HUES6 (cell line): ENCODE measurements at regions not wholly inside any gene's neighbourhood (a gene's known extent, or its start where the extent isn't known, plus 50 kb on each side); places are given as distances from the start of the nearest gene placed in this dataset.

Experiments used
- H3K27ac ChIP-seq: 2 replicates; pipeline ENCODE4 v1.7.0; 2013; ENCODE audit warnings: low read depth, mild to moderate bottlenecking, low read length, inconsistent platforms
- H3K27me3 ChIP-seq: 2 replicates; pipeline ENCODE4 v1.6.1; 2013; ENCODE audit warnings: low read length; ENCODE audit not compliant: control insufficient read depth, insufficient read depth
- H3K36me3 ChIP-seq: 2 replicates; pipeline ENCODE4 v1.6.1; 2013; ENCODE audit warnings: low read length; ENCODE audit not compliant: control insufficient read depth, insufficient read depth
- H3K4me1 ChIP-seq: 2 replicates; pipeline ENCODE4 v1.6.1; 2013; ENCODE audit warnings: low read length; ENCODE audit not compliant: control insufficient read depth, insufficient read depth
- H3K4me3 ChIP-seq: 2 replicates; pipeline ENCODE4 v1.5.1; 2013; ENCODE audit warnings: low read depth, low read length
- H3K9ac ChIP-seq: one replicate; pipeline ENCODE4 v1.6.1; 2013; ENCODE audit warnings: mild to moderate bottlenecking, low read length
- H3K9me3 ChIP-seq: 2 replicates; pipeline ENCODE4 v1.6.1; 2013; ENCODE audit warnings: low read depth, low read length; ENCODE audit not compliant: control insufficient read depth, insufficient read depth

- no peaks in the 10 kb centered on the region for H3K36me3 ChIP-seq
- H3K9ac ChIP-seq = no peak overlapping the region
- no peak overlapping the region for H3K27ac ChIP-seq
- H3K4me1 ChIP-seq = peaks cover 28% of the 10 kb centered on the region
- H3K4me3 ChIP-seq = no peak overlapping the region
- H3K27me3 ChIP-seq = no peaks in the 10 kb centered on the region
- no peaks in the 10 kb centered on the region for H3K9me3 ChIP-seq
These were observed 208.0 kb upstream of the MPDZ start for GRCh38 chr9:13487498-13487897.

- H3K9ac ChIP-seq = no peak overlapping the region
- H3K9me3 ChIP-seq = no peaks in the 10 kb centered on the region
- peaks cover 23% of the 10 kb centered on the region for H3K4me1 ChIP-seq
- no peaks in the 10 kb centered on the region for H3K36me3 ChIP-seq
- no peak overlapping the region for H3K27ac ChIP-seq
- no peak overlapping the region for H3K4me3 ChIP-seq
- no peaks in the 10 kb centered on the region for H3K27me3 ChIP-seq
These were observed 207.6 kb upstream of the MPDZ start for GRCh38 chr9:13487071-13487470.

GRCh38 chr9:13485068-13485596, 205.6 kb upstream of the MPDZ start:
- Histone ChIP-seq H3K27ac (no peak overlapping the region), H3K9me3 (no peaks in the 10 kb centered on the region), H3K36me3 (no peaks in the 10 kb centered on the region), H3K4me3 (no peak overlapping the region), H3K27me3 (no peaks in the 10 kb centered on the region), H3K9ac (no peak overlapping the region), H3K4me1 (peaks cover 10% of the 10 kb centered on the region; the same call in 1 of the 2 replicates)

- H3K27ac ChIP-seq = no peak overlapping the region
- H3K4me3 ChIP-seq = no peak overlapping the region
- no peaks in the 10 kb centered on the region for H3K27me3 ChIP-seq
- no peak overlapping the region for H3K9ac ChIP-seq
- H3K4me1 ChIP-seq = 0 out of 2 replicates have a peak, but pooled peaks cover 4% of the 10 kb centered on the region
- H3K9me3 ChIP-seq = no peaks in the 10 kb centered on the region
- H3K36me3 ChIP-seq = no peaks in the 10 kb centered on the region
These were observed 204.7 kb upstream of the MPDZ start for GRCh38 chr9:13484186-13484585.

- Histone ChIP-seq H3K4me1 (0 out of 2 replicates have a peak, but pooled peaks cover 4% of the 10 kb centered on the region), H3K36me3 (no peaks in the 10 kb centered on the region), H3K27me3 (no peaks in the 10 kb centered on the region), H3K9me3 (peaks cover under 1% of the 10 kb centered on the region; the same call in 1 of the 2 replicates), H3K9ac (no peak overlapping the region), H3K27ac (no peak overlapping the region), H3K4me3 (no peak overlapping the region)
These were observed 201.8 kb upstream of the MPDZ start for GRCh38 chr9:13481274-13481673.

GRCh38 chr9:13480693-13481092, 201.2 kb upstream of the MPDZ start:
- H3K9ac ChIP-seq = no peak overlapping the region
- no peak overlapping the region for H3K27ac ChIP-seq
- H3K4me1 ChIP-seq = 0 out of 2 replicates have a peak, but pooled peaks cover 4% of the 10 kb centered on the region
- no peak overlapping the region for H3K4me3 ChIP-seq
- H3K9me3 ChIP-seq = peaks cover 3% of the 10 kb centered on the region; the same call in 1 of the 2 replicates
- no peaks in the 10 kb centered on the region for H3K36me3 ChIP-seq
- no peaks in the 10 kb centered on the region for H3K27me3 ChIP-seq

- Histone ChIP-seq H3K4me3 (no peak overlapping the region), H3K27me3 (no peaks in the 10 kb centered on the region), H3K9me3 (peaks cover 13% of the 10 kb centered on the region; the same call in 1 of the 2 replicates), H3K4me1 (0 out of 2 replicates have a peak, but pooled peaks cover 4% of the 10 kb centered on the region), H3K9ac (no peak overlapping the region), H3K36me3 (no peaks in the 10 kb centered on the region), H3K27ac (no peak overlapping the region)
These were observed 199.6 kb upstream of the MPDZ start for GRCh38 chr9:13479096-13479495.

- Histone ChIP-seq H3K4me1 (0 out of 2 replicates have a peak, but pooled peaks cover 4% of the 10 kb centered on the region), H3K36me3 (no peaks in the 10 kb centered on the region), H3K4me3 (no peak overlapping the region), H3K27me3 (no peaks in the 10 kb centered on the region), H3K27ac (no peak overlapping the region), H3K9ac (no peak overlapping the region), H3K9me3 (peaks cover 13% of the 10 kb centered on the region; the same call in 1 of the 2 replicates)
These were observed 199.1 kb upstream of the MPDZ start for GRCh38 chr9:13478639-13479038.

GRCh38 chr9:13478160-13478559, 198.7 kb upstream of the MPDZ start:
- no peak overlapping the region for H3K9ac ChIP-seq
- peaks cover 13% of the 10 kb centered on the region; the same call in 1 of the 2 replicates for H3K9me3 ChIP-seq
- 0 out of 2 replicates have a peak, but pooled peaks cover 4% of the 10 kb centered on the region for H3K4me1 ChIP-seq
- H3K27me3 ChIP-seq = no peaks in the 10 kb centered on the region
- no peaks in the 10 kb centered on the region for H3K36me3 ChIP-seq
- no peak overlapping the region for H3K27ac ChIP-seq
- H3K4me3 ChIP-seq = no peak overlapping the region

GRCh38 chr9:13470836-13471235, 191.3 kb upstream of the MPDZ start:
- Histone ChIP-seq H3K27me3 (no peaks in the 10 kb centered on the region), H3K4me1 (no peaks in the 10 kb centered on the region), H3K4me3 (no peak overlapping the region), H3K36me3 (no peaks in the 10 kb centered on the region), H3K9ac (no peak overlapping the region), H3K27ac (no peak overlapping the region), H3K9me3 (peaks cover 9% of the 10 kb centered on the region; the same call in 1 of the 2 replicates)

GRCh38 chr9:13467157-13467556, 187.7 kb upstream of the MPDZ start:
- Histone ChIP-seq H3K9ac (no peak overlapping the region), H3K27ac (no peak overlapping the region), H3K27me3 (no peaks in the 10 kb centered on the region)

More at GRCh38 chr9:13467157-13467556, 187.7 kb upstream of the MPDZ start:
- Histone ChIP-seq H3K9me3 (no peaks in the 10 kb centered on the region), H3K4me1 (no peaks in the 10 kb centered on the region), H3K36me3 (no peaks in the 10 kb centered on the region), H3K4me3 (no peak overlapping the region)
